ENCODE measurements at regions not wholly inside any gene's neighbourhood (a gene's known extent, or its start where the extent isn't known, plus 50 kb on each side); places are given as distances from the start of the nearest gene placed in this dataset.
"Not testable (repeated sequence)": the region's sequence is repeated elsewhere in the genome, so short reads cannot be mapped to it uniquely, and the experiment has no call there.

- DNase-seq (ENCODE audit: insufficient read length, low spot score) = no peak
- no peak for FAIRE-seq
- TF ChIP-seq, protein P1, sequence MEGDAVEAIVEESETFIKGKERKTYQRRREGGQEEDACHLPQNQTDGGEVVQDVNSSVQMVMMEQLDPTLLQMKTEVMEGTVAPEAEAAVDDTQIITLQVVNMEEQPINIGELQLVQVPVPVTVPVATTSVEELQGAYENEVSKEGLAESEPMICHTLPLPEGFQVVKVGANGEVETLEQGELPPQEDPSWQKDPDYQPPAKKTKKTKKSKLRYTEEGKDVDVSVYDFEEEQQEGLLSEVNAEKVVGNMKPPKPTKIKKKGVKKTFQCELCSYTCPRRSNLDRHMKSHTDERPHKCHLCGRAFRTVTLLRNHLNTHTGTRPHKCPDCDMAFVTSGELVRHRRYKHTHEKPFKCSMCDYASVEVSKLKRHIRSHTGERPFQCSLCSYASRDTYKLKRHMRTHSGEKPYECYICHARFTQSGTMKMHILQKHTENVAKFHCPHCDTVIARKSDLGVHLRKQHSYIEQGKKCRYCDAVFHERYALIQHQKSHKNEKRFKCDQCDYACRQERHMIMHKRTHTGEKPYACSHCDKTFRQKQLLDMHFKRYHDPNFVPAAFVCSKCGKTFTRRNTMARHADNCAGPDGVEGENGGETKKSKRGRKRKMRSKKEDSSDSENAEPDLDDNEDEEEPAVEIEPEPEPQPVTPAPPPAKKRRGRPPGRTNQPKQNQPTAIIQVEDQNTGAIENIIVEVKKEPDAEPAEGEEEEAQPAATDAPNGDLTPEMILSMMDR (IDR thresholded peaks at IDR 0.05; ENCODE audit: insufficient read depth, missing control alignments) = no peak
Observed at GRCh38 chr20:55151171-55151570, 675.8 kb downstream of the DOK5 start.

- FAIRE-seq = no peak
Observed at GRCh38 chr20:55143601-55144000, 668.2 kb downstream of the DOK5 start.

DNA sequence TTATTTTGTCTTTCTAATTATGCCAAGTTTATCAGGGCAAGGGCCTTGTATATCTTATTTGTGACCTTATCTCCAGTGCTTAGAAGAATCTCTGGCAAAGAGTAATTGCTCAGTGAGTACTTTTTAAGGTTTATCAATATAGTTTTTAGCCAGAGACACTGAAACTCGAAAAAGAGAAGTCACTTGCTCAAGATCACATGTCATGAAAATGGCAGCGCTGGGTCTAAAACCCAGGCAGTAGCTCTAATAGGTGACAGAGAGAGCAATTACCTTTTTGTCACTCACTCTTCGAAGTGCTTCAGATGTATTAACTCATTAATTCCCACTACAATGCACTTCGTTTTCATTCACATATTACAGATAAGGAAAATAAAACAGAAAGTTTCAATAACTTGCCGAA lies 667.5 kb downstream of the DOK5 start:
- TF ChIP-seq, protein P1 (IDR thresholded peaks at IDR 0.05; ENCODE audit: insufficient read depth, missing control alignments) = no peak
- FAIRE-seq = no peak

More at GRCh38 chr20:55143601-55144000, 668.2 kb downstream of the DOK5 start:
- no peak for DNase-seq (ENCODE audit: insufficient read length, low spot score)
- TF ChIP-seq, protein P1 (IDR thresholded peaks at IDR 0.05; ENCODE audit: insufficient read depth, missing control alignments) = no peak

GRCh38 chr20:55140631-55141030 lies 665.2 kb downstream of the DOK5 start:
- TF ChIP-seq, protein P1 (IDR thresholded peaks at IDR 0.05; ENCODE audit: insufficient read depth, missing control alignments) = no peak
- FAIRE-seq = no peak
- DNase-seq (ENCODE audit: insufficient read length, low spot score) = no peak

More for the DNA sequence above, 667.5 kb downstream of the DOK5 start:
- DNase-seq (ENCODE audit: insufficient read length, low spot score) = no peak

GRCh38 chr20:55139173-55139765 lies 663.9 kb downstream of the DOK5 start:
- DNase-seq (ENCODE audit: insufficient read length, low spot score) (no peak), FAIRE-seq (no peak)
- TF ChIP-seq, protein P1 (IDR thresholded peaks at IDR 0.05; ENCODE audit: insufficient read depth, missing control alignments) = no peak

DNA sequence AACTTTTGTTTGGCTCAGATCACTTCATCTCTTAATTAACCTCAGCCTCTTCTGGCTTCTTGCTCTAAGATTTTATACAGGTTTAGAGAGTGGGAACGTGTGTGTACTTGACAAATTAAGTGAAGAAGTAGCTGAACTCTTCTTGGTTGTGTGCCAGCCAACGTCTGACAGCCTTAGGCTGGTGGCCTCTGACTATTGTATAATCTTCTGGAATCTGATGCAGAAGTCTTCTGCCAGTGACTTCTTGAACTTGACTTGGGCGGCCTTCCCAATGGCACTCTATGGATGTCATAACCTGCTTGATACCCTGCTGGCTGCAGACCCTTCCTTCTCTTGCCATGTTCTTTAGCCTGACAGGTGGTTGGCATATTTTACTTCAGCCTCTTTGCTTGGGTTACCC lies 660.5 kb downstream of the DOK5 start:
- DNase-seq (ENCODE audit: insufficient read length, low spot score) (no peak), FAIRE-seq (no peak)
- TF ChIP-seq, protein P1 (IDR thresholded peaks at IDR 0.05; ENCODE audit: insufficient read depth, missing control alignments) = no peak

GRCh38 chr20:55132523-55132922 lies 657.1 kb downstream of the DOK5 start:
- FAIRE-seq = no peak
- no peak for DNase-seq (ENCODE audit: insufficient read length, low spot score)
- TF ChIP-seq, protein P1 (IDR thresholded peaks at IDR 0.05; ENCODE audit: insufficient read depth, missing control alignments) = no peak

DNA sequence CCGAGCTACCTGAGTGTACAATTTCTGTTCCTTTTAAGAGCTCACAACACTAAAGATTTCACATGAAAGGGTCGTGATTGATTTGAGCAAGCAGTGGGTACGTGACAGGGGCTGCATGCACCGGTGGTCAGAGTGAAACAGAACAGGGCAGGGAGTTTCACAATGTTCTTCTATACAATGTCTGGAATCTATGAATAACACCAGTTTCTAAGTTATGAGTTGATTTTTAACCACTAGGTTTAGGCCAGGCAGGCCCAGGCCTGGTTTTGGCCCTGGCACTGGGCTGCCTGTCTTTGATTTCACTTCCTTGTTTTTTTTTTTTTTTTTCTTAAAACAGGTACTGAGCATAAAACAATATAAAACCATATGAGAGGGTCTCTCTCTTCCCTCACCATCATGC lies 642.2 kb downstream of the DOK5 start:
- DNase-seq (ENCODE audit: insufficient read length, low spot score); FAIRE-seq: not testable (repeated sequence)

All from D721Med (cell line).